Stomach (tissue), 8 donors: ENCODE measurements at regions not wholly inside any gene's neighbourhood (a gene's known extent, or its start where the extent isn't known, plus 50 kb on each side); places are given as distances from the start of the nearest gene placed in this dataset.
"Not testable (repeated sequence)": the region's sequence is repeated elsewhere in the genome, so short reads cannot be mapped to it uniquely, and the experiment has no call there.

ENCODE experiments used
- DNase-seq, 2 donors: peaks; one replicate each; pipeline versions ENCODE4 v3.0.0 to v3.0.0-alpha.2; 2013 to 2019
- H3K27ac ChIP-seq, 5 donors: fragments of 200-600 bp in 4 of 5; sonication (generic) in 4 of 5; one replicate each; pipeline ENCODE4 v1.5.1; 2013 to 2019; ENCODE audit warnings: mild to moderate bottlenecking in 1 of 5, moderate library complexity in 1 of 5
- H3K27me3 ChIP-seq, 3 donors: fragments of 200-600 bp; sonication (generic); one replicate each; pipeline ENCODE4 v1.5.1; 2017 to 2019; ENCODE audit warnings: mixed run types in 1 of 3
- H3K36me3 ChIP-seq, 4 donors: fragments of 200-600 bp; sonication (generic); 1 replicate in 3 of 4; 2 replicates in 1 of 4; pipeline ENCODE4 v1.5.1; 2016 to 2019
- H3K4me1 ChIP-seq, 4 donors: fragments of 200-600 bp; sonication (generic); one replicate each; pipeline ENCODE4 v1.5.1; 2016 to 2019
- H3K4me3 ChIP-seq, 4 donors: fragments of 200-600 bp; sonication (generic) in 3 of 4; one replicate each; pipeline ENCODE4 v1.5.1; 2016 to 2019; ENCODE audit warnings: mild to moderate bottlenecking in 1 of 4
- H3K9me3 ChIP-seq, 4 donors: fragments of 200-600 bp; sonication (generic); one replicate each; pipeline ENCODE4 v1.5.1; 2016 to 2019
- CTCF ChIP-seq, 7 experiments: fragments of 450-650 bp in 4 of 7; fragments of 200-600 bp in 3 of 7; sonication (generic) in 3 of 7; IDR thresholded peaks; one replicate each; pipeline ENCODE4 v1.5.1; 2016 to 2019; ENCODE audit warnings: antibody characterized with exemption in 7 of 7, control low read depth in 2 of 7, mild to moderate bottlenecking in 1 of 7
- EP300 ChIP-seq: sonication (generic); formaldehyde crosslinking; IDR thresholded peaks from one replicate; pipeline ENCODE4 v1.6.1; 2017; ENCODE audit warnings: antibody characterized with exemption
- POLR2A ChIP-seq, 4 donors: fragments of 450-650 bp; IDR thresholded peaks; one replicate each; pipeline ENCODE4 v1.6.1; 2016; ENCODE audit warnings: antibody characterized with exemption in 4 of 4, control low read depth in 2 of 4, mild to moderate bottlenecking in 1 of 4, moderate library complexity in 1 of 4
- POLR2AphosphoS5 ChIP-seq, 3 donors: sonication (generic); formaldehyde crosslinking; IDR thresholded peaks; one replicate each; pipeline ENCODE4 v1.6.1; 2016; ENCODE audit warnings: antibody characterized with exemption in 3 of 3
- WGBS, 5 donors: extraction: QIAGEN DNeasy Blood & Tissue Kit in 3 of 5; methylation state at CpG; one replicate each; pipeline versions ENCODE4 v1.1.5 to v1.1.7; 2013 to 2018; 5-methylcytosine and 5-hydroxymethylcytosine counted together
- intact Hi-C: fragments of 100-400 bp; cut with DNase I; formaldehyde crosslinking; loops from one replicate; pipeline ENCODE4 v1.15.1; 2023; ENCODE audit warnings: low total_unique reads
- donor health status: healthy with polysubstance abuse.
- donor health status: Bipolar disorder and iron deficiency.
- donor health status: healthy.

DNA sequence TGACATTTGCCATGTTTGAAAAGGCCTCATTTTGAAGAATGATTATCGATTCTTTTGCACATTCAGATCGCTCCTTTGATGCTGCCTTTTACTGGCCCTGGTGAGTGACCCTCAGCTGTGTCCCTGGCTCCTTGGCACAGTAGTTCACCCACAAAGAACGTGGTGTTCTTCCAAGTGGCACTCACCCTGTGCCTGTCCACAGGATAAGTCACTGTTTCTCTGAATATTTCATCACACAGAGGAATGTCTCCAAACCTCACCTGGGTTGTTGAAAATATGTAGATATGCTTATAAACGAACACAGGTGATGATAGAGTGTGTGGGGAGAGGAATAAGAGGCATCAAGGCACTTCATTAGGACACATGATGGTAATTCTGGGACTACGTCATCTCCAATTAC lies 810.7 kb downstream of the CCSER2 start:
- Histone ChIP-seq H3K27ac (no peak overlapping the region), H3K4me1 (no peaks in the 10 kb centered on the region), H3K4me3 (no peak overlapping the region), H3K9me3 (no peaks in the 10 kb centered on the region), H3K27me3 (no peaks in the 10 kb centered on the region), H3K36me3 (no peaks in the 10 kb centered on the region)
- intact Hi-C loops = no loop called here
- 59 to 71% (median 63%) methylated on average over 5 of the region's 5 CpGs for WGBS, 5 donors
- TF ChIP-seq CTCF (IDR thresholded peaks at IDR 0.05) (no peak), EP300 (no peak), POLR2A (IDR thresholded peaks at IDR 0.05) (no peak), POLR2AphosphoS5 (IDR thresholded peaks at IDR 0.05) (no peak)
- DNase-seq = no peak

- DNase-seq, H3K27me3 ChIP-seq, intact Hi-C loops, H3K4me3 ChIP-seq, H3K4me1 ChIP-seq, H3K36me3 ChIP-seq, H3K27ac ChIP-seq, H3K9me3 ChIP-seq: not testable (repeated sequence)
- WGBS, 5 donors = 91 to 97% (median 96%) methylated on average over 2 to 25 of the region's 25 CpGs
Measured at GRCh38 chr10:85141520-85141919, 813.1 kb downstream of the CCSER2 start.

GRCh38 chr10:85145966-85146365 lies 817.6 kb downstream of the CCSER2 start:
- no peak for DNase-seq
- Histone ChIP-seq H3K9me3 (peaks cover 0 to 3% (median 0%) of the 10 kb centered on the region in 4 donors), H3K36me3 (no peaks in the 10 kb centered on the region), H3K4me1 (no peaks in the 10 kb centered on the region), H3K27me3 (no peaks in the 10 kb centered on the region), H3K4me3 (no peak overlapping the region), H3K27ac (no peak overlapping the region)
- TF ChIP-seq POLR2AphosphoS5 (IDR thresholded peaks at IDR 0.05) = no peak
- no peak for TF ChIP-seq POLR2A (IDR thresholded peaks at IDR 0.05)
- TF ChIP-seq CTCF (IDR thresholded peaks at IDR 0.05) = no peak
- TF ChIP-seq EP300 = no peak
- intact Hi-C loops = no loop called here
- WGBS, 5 donors = 62 to 75% (median 67%) methylated on average over 5 of the region's 5 CpGs

DNA sequence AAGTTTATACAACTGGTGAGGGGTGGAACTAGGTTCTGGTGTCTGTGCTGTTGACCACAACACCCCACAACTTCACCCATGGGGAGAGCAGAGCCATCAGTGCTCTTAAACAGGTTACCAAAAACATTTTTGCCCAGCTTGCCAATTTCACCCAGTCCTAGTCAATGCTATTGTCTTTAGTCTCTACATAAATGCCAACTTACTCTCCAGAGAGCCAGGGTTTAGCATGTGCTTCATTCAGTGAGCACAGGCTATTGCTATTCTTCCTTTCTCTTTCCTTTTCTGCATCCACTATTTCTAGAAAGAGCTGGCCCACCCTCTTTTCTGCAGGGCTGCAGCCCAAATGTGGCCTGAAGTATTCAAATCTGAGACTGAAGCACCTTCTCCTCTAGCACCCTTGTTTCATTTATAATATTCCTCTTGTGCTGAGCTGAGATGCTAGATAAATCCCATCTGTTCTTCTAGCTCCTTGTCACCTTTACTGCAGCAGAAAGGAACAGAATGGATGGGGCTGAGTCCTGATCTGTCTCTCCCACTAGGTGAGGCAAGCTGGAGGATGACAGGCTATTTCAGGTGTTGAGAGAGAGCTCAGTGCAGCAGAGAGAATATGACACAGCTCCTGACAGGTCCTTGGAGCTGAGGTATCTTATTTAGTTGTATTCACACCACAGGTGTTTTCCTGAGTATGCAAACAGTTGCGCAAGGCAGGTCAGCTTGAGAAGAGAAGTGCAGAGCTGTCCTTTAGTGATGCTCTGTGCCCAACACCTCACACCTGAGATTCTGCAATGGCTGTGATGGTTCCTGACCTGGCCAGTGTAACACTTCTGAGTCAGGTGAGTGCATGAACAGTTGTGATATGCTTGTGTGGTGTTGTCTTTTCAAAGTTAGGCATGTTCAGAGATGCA lies 819.2 kb downstream of the CCSER2 start:
- intact Hi-C loops = no loop called here
- TF ChIP-seq CTCF (IDR thresholded peaks at IDR 0.05) = no peak
- Histone ChIP-seq H3K27me3 (no peaks in the 10 kb centered on the region), H3K27ac (no peak overlapping the region), H3K4me1 (no peaks in the 10 kb centered on the region), H3K36me3 (no peaks in the 10 kb centered on the region), H3K9me3 (peaks cover 0 to 3% (median 0%) of the 10 kb centered on the region in 4 donors), H3K4me3 (no peak overlapping the region)
- no peak for DNase-seq
- 78 to 100% (median 91%) methylated on average over 1 of the region's 1 CpG for WGBS, 5 donors
